Progenitor cell of endocrine pancreas (in vitro differentiated cells): ENCODE measurements at regions not wholly inside any gene's neighbourhood (a gene's known extent, or its start where the extent isn't known, plus 50 kb on each side); places are given as distances from the start of the nearest gene placed in this dataset.
"Not testable (repeated sequence)": the region's sequence is repeated elsewhere in the genome, so short reads cannot be mapped to it uniquely, and the experiment has no call there.

Experiments used
- DNase-seq: peaks from one replicate; pipeline ENCODE4 v3.0.0; 2021; ENCODE audit warnings: low spot score; ENCODE audit not compliant: unreplicated experiment
- H3K27ac Mint-ChIP-seq: 2 replicates; pipeline ENCODE4 v1.8.0; 2021; ENCODE audit warnings: mild to moderate bottlenecking, moderate library complexity, mixed read lengths
- H3K27me3 Mint-ChIP-seq: 2 replicates; pipeline ENCODE4 v1.8.0; 2021; ENCODE audit warnings: mixed read lengths
- H3K36me3 Mint-ChIP-seq: 2 replicates; pipeline ENCODE4 v1.8.0; 2022; ENCODE audit warnings: mixed read lengths; ENCODE audit not compliant: insufficient read depth
- H3K4me1 Mint-ChIP-seq: 2 replicates; pipeline ENCODE4 v1.8.0; 2021; ENCODE audit warnings: low read depth, mixed read lengths
- H3K4me3 Mint-ChIP-seq: 2 replicates; pipeline ENCODE4 v1.8.0; 2021; ENCODE audit warnings: low read depth, mild to moderate bottlenecking, moderate library complexity, mixed read lengths
- H3K9me3 Mint-ChIP-seq: 2 replicates; pipeline ENCODE4 v1.8.0; 2021; ENCODE audit warnings: low read depth, mixed read lengths
- CTCF ChIP-seq: fragments of 200-600 bp; sonication (generic); IDR thresholded peaks from one replicate; pipeline ENCODE4 v1.5.0; 2021; ENCODE audit warnings: antibody characterized with exemption, mild to moderate bottlenecking; ENCODE audit not compliant: unreplicated experiment

GRCh38 chrX:91257388-91257787 is 177.3 kb upstream of the PABPC5 start:
- no peak for DNase-seq
- no peak for TF ChIP-seq CTCF
- no peaks in the 10 kb centered on the region for H3K4me1 Mint-ChIP-seq
- H3K27ac Mint-ChIP-seq: no peak overlapping the region
- H3K27me3 Mint-ChIP-seq: no peaks in the 10 kb centered on the region
- peaks cover 6% of the 10 kb centered on the region for H3K9me3 Mint-ChIP-seq
- no peak overlapping the region for H3K4me3 Mint-ChIP-seq
- H3K36me3 Mint-ChIP-seq: no peaks in the 10 kb centered on the region

- Mint-ChIP-seq H3K9me3 (no peaks in the 10 kb centered on the region), H3K4me1 (no peaks in the 10 kb centered on the region), H3K27ac (no peak overlapping the region), H3K4me3 (no peak overlapping the region), H3K36me3 (no peaks in the 10 kb centered on the region), H3K27me3 (no peaks in the 10 kb centered on the region)
- no peak for DNase-seq
- TF ChIP-seq CTCF: no peak
These were observed 155.2 kb upstream of the PABPC5 start for GRCh38 chrX:91279479-91279878.

- no peaks in the 10 kb centered on the region for H3K9me3 Mint-ChIP-seq
- no peak for DNase-seq
- H3K4me1 Mint-ChIP-seq: no peaks in the 10 kb centered on the region
- no peak overlapping the region for H3K4me3 Mint-ChIP-seq
- no peak for TF ChIP-seq CTCF
- no peak overlapping the region for H3K27ac Mint-ChIP-seq
- H3K36me3 Mint-ChIP-seq: no peaks in the 10 kb centered on the region
- H3K27me3 Mint-ChIP-seq: no peaks in the 10 kb centered on the region
These were observed 122.7 kb upstream of the PABPC5 start for GRCh38 chrX:91311969-91312368.

GRCh38 chrX:91318870-91319269 is 115.8 kb upstream of the PABPC5 start:
- H3K4me3 Mint-ChIP-seq, H3K36me3 Mint-ChIP-seq, DNase-seq, H3K27me3 Mint-ChIP-seq, H3K27ac Mint-ChIP-seq, H3K4me1 Mint-ChIP-seq: not testable (repeated sequence)
- H3K9me3 Mint-ChIP-seq: peaks cover 11% of the 10 kb centered on the region

GRCh38 chrX:91331476-91331875 is 103.2 kb upstream of the PABPC5 start:
- TF ChIP-seq CTCF: no peak
- Mint-ChIP-seq H3K9me3 (peaks cover 7% of the 10 kb centered on the region), H3K27ac (peak overlapping the region; percentile 74), H3K4me1 (no peaks in the 10 kb centered on the region), H3K27me3 (no peaks in the 10 kb centered on the region), H3K36me3 (no peaks in the 10 kb centered on the region), H3K4me3 (no peak overlapping the region)
- DNase-seq: no peak
